Liver (tissue), 8 donors: ENCODE measurements at regions not wholly inside any gene's neighbourhood (a gene's known extent, or its start where the extent isn't known, plus 50 kb on each side); places are given as distances from the start of the nearest gene placed in this dataset.

Experiments
- DNase-seq: peaks from one replicate; pipeline ENCODE4 v3.0.0-alpha.2; 2017; ENCODE audit warnings: low spot score
- H3K27ac ChIP-seq, 2 donors: one replicate each; pipeline ENCODE4 v1.7.0; 2013; ENCODE audit warnings: inconsistent platforms in 2 of 2, low read length in 2 of 2, control low read depth in 1 of 2, low read depth in 1 of 2, mild to moderate bottlenecking in 1 of 2
- H3K27me3 ChIP-seq, 4 donors: one replicate each; pipeline versions ENCODE4 v1.6.1 to v1.7.0; 2013; ENCODE audit warnings: low read length in 3 of 4, inconsistent platforms in 1 of 4, mild to moderate bottlenecking in 1 of 4, moderate library complexity in 1 of 4; ENCODE audit not compliant: control insufficient read depth in 4 of 4, insufficient read depth in 4 of 4
- H3K36me3 ChIP-seq, 4 donors: one replicate each; pipeline versions ENCODE4 v1.6.1 to v1.7.0; 2013; ENCODE audit warnings: low read length in 3 of 4, mild to moderate bottlenecking in 3 of 4, low read depth in 1 of 4, moderate library complexity in 1 of 4; ENCODE audit not compliant: control insufficient read depth in 4 of 4, insufficient read depth in 3 of 4
- H3K4me1 ChIP-seq, 4 donors: one replicate each; pipeline versions ENCODE4 v1.6.1 to v1.7.0; 2013; ENCODE audit warnings: low read length in 3 of 4, mild to moderate bottlenecking in 3 of 4, moderate library complexity in 1 of 4; ENCODE audit not compliant: control insufficient read depth in 4 of 4, insufficient read depth in 4 of 4
- H3K4me3 ChIP-seq, 3 donors: one replicate each; pipeline versions ENCODE4 v1.6.1 to v1.7.0; 2013; ENCODE audit warnings: low read length in 3 of 3, control low read depth in 1 of 3, low read depth in 1 of 3, mild to moderate bottlenecking in 1 of 3
- H3K9ac ChIP-seq, 2 donors: one replicate each; pipeline ENCODE4 v1.7.0; 2013; ENCODE audit warnings: low read length in 2 of 2, mild to moderate bottlenecking in 2 of 2, moderate library complexity in 2 of 2, control low read depth in 1 of 2, low read depth in 1 of 2
- H3K9me3 ChIP-seq, 4 donors: one replicate each; pipeline versions ENCODE4 v1.6.1 to v1.7.0; 2013; ENCODE audit warnings: low read length in 3 of 4; ENCODE audit not compliant: control insufficient read depth in 4 of 4
- FOXA1 ChIP-seq: IDR thresholded peaks from 2 replicates; pipeline ENCODE4 v1.6.1; 2016; ENCODE audit warnings: antibody characterized with exemption
- FOXA2 ChIP-seq: IDR thresholded peaks from 2 replicates; pipeline ENCODE4 v1.6.1; 2016; ENCODE audit warnings: antibody characterized with exemption
- GABPA ChIP-seq, 2 donors: IDR thresholded peaks in 1 of 2; conservative IDR thresholded peaks in 1 of 2; 2 replicates each; pipeline ENCODE4 v1.6.1; 2016; ENCODE audit warnings: antibody characterized with exemption in 2 of 2, mild to moderate bottlenecking in 1 of 2, moderate library complexity in 1 of 2
- HNF4A ChIP-seq, 2 donors: conservative IDR thresholded peaks; 2 replicates each; pipeline ENCODE4 v1.6.1; 2016; ENCODE audit warnings: antibody characterized with exemption in 2 of 2, mild to moderate bottlenecking in 2 of 2
- HNF4G ChIP-seq: IDR thresholded peaks from 2 replicates; pipeline ENCODE4 v1.6.1; 2016; ENCODE audit warnings: antibody characterized with exemption
- JUND ChIP-seq, 2 donors: IDR thresholded peaks; 2 replicates each; pipeline ENCODE4 v1.6.1; 2016; ENCODE audit warnings: antibody characterized with exemption in 2 of 2
- RAD21 ChIP-seq, 2 donors: IDR thresholded peaks; 2 replicates each; pipeline ENCODE4 v1.6.1; 2016; ENCODE audit warnings: antibody characterized with exemption in 2 of 2, mild to moderate bottlenecking in 2 of 2
- RXRA ChIP-seq, 2 donors: IDR thresholded peaks; 2 replicates each; pipeline ENCODE4 v1.6.1; 2017 to 2018; ENCODE audit warnings: antibody characterized with exemption in 2 of 2, mild to moderate bottlenecking in 1 of 2
- SP1 ChIP-seq: IDR thresholded peaks from 2 replicates; pipeline ENCODE4 v1.6.1; 2018; ENCODE audit warnings: antibody characterized with exemption, mild to moderate bottlenecking
- TAF1 ChIP-seq: conservative IDR thresholded peaks from 2 replicates; pipeline ENCODE4 v1.6.1; 2016; ENCODE audit warnings: antibody characterized with exemption, mild to moderate bottlenecking
- YY1 ChIP-seq: IDR thresholded peaks from 2 replicates; pipeline ENCODE4 v1.6.1; 2016; ENCODE audit warnings: antibody characterized with exemption, mild to moderate bottlenecking
- WGBS: extraction: QIAGEN DNeasy Blood & Tissue Kit; methylation state at CpG from one replicate; pipeline ENCODE4 v1.1.7; 2013; 5-methylcytosine and 5-hydroxymethylcytosine counted together
- TF ChIP-seq, protein P1 (sequence below): IDR thresholded peaks from 2 replicates; pipeline ENCODE4 v1.6.1; 2016; ENCODE audit warnings: antibody characterized with exemption
- TF ChIP-seq, protein P2 (sequence below): IDR thresholded peaks from 2 replicates; pipeline ENCODE4 v1.6.1; 2016; ENCODE audit warnings: antibody characterized with exemption
- TF ChIP-seq, protein P3 (sequence below): fragments of 150-350 bp; IDR thresholded peaks from 2 replicates; pipeline ENCODE4 v1.5.1; 2017; ENCODE audit warnings: improper control_type of control experiment, low read depth, low read length; ENCODE audit not compliant: missing input control
- TF ChIP-seq, protein P4 (sequence below): IDR thresholded peaks from 2 replicates; pipeline ENCODE4 v1.6.1; 2016; ENCODE audit warnings: antibody characterized with exemption
- donor health status: healthy.
- donor health status: healthy.
- donor health status: healthy.
- donor health status: healthy.
- donor health status: healthy.

DNA sequence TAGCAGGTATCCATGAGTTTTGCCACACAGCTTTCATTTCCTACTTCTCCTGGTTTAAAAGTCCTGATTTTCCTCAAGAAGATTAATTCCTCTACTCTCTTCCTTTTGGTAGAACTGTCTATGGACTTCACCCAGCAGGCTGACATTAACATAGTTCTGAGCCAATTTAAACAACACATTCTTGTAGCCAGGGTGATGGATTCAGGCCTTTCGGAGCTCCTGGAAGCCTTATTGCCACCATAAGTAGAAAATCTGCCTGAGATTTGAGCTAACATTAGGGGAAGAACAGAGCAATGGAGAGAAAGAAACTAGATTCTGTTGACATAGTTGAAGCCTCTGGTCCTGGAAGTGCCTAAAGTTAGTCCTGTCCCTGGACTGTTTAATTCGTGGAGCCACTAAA lies 449.8 kb downstream of the TAFA4 start (continued):
- TF ChIP-seq HNF4A (conservative IDR thresholded peaks at IDR 0.05) (no peak), RXRA (IDR thresholded peaks at IDR 0.05) (no peak), FOXA2 (no peak)

DNA sequence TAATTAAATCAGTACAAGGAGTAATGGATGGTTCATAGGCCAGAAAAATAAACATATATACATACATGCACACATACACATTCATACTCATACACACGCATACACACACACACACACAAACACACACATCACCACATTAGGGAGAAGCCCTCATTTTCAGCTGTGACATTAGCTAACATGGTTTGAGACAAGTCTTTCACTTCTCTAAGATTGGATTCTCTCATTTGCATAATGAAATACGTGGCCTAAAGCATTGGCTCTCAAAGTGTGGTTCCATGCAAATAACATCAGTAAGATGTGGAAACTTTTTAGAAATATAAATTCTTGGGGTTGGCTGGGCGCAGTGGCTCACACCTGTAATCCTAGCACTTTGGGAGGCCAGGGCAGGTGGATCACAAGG lies 452.6 kb downstream of the TAFA4 start:
- Histone ChIP-seq H3K9ac (no peak overlapping the region), H3K36me3 (no peaks in the 10 kb centered on the region), H3K9me3 (no peaks in the 10 kb centered on the region), H3K27ac (no peak overlapping the region), H3K27me3 (no peaks in the 10 kb centered on the region), H3K4me3 (no peak overlapping the region), H3K4me1 (no peaks in the 10 kb centered on the region)
- TF ChIP-seq SP1, result no peak
- no peak for TF ChIP-seq JUND (IDR thresholded peaks at IDR 0.05)
- TF ChIP-seq, protein P1, sequence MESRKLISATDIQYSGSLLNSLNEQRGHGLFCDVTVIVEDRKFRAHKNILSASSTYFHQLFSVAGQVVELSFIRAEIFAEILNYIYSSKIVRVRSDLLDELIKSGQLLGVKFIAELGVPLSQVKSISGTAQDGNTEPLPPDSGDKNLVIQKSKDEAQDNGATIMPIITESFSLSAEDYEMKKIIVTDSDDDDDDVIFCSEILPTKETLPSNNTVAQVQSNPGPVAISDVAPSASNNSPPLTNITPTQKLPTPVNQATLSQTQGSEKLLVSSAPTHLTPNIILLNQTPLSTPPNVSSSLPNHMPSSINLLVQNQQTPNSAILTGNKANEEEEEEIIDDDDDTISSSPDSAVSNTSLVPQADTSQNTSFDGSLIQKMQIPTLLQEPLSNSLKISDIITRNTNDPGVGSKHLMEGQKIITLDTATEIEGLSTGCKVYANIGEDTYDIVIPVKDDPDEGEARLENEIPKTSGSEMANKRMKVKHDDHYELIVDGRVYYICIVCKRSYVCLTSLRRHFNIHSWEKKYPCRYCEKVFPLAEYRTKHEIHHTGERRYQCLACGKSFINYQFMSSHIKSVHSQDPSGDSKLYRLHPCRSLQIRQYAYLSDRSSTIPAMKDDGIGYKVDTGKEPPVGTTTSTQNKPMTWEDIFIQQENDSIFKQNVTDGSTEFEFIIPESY, result no peak
- TF ChIP-seq GABPA (IDR thresholded peaks at IDR 0.05 in 1 of 2, conservative IDR thresholded peaks at IDR 0.05 in 1 of 2), result no peak
- no peak for TF ChIP-seq YY1
- TF ChIP-seq, protein P2, sequence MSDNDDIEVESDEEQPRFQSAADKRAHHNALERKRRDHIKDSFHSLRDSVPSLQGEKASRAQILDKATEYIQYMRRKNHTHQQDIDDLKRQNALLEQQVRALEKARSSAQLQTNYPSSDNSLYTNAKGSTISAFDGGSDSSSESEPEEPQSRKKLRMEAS, result no peak
- no peak for TF ChIP-seq HNF4G
- TF ChIP-seq FOXA1, result no peak
- no peak for TF ChIP-seq TAF1
- no peak for TF ChIP-seq RAD21 (IDR thresholded peaks at IDR 0.05)
- DNase-seq, result no peak
- WGBS, result 86% methylated on average over 3 of the region's 3 CpGs

DNA sequence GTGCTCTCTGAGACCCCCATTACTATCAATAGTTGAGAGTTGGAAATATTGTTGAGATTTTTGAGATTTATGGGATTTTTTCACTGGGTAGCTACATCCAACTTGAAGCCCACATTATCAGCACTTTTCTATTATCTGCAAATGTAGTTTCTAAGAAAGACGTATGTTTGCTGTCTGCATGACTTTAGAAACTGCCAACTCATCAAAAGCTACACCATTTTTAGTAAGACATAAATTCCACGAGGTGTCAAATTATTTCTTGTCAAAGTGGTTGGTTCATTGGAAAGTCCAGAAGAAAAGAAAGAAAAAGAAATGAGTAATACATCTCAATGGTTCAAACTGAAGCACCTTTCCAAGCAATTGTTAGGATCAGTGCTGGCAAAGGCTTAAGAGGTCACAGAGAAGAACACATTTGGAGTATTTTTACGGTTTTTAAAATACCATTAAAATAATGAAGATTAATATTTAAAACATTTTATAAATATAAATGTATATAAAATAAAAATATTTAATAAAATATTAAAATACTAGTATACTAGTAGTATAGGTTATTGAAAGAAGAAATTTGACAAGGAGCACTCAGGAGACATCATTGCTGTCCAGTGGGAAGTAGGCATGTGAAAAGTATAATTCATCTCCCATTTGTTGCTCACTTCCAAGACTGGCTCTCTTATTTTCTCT lies 463.5 kb downstream of the TAFA4 start:
- Histone ChIP-seq H3K9me3 (no peaks in the 10 kb centered on the region), H3K27ac (no peak overlapping the region), H3K36me3 (no peaks in the 10 kb centered on the region), H3K9ac (no peak overlapping the region), H3K27me3 (no peaks in the 10 kb centered on the region), H3K4me3 (no peak overlapping the region), H3K4me1 (no peaks in the 10 kb centered on the region)
- 63% methylated on average over 3 of the region's 3 CpGs for WGBS
- no peak for DNase-seq
- no peak for TF ChIP-seq YY1
- no peak for TF ChIP-seq RAD21 (IDR thresholded peaks at IDR 0.05)
- TF ChIP-seq, protein P3, sequence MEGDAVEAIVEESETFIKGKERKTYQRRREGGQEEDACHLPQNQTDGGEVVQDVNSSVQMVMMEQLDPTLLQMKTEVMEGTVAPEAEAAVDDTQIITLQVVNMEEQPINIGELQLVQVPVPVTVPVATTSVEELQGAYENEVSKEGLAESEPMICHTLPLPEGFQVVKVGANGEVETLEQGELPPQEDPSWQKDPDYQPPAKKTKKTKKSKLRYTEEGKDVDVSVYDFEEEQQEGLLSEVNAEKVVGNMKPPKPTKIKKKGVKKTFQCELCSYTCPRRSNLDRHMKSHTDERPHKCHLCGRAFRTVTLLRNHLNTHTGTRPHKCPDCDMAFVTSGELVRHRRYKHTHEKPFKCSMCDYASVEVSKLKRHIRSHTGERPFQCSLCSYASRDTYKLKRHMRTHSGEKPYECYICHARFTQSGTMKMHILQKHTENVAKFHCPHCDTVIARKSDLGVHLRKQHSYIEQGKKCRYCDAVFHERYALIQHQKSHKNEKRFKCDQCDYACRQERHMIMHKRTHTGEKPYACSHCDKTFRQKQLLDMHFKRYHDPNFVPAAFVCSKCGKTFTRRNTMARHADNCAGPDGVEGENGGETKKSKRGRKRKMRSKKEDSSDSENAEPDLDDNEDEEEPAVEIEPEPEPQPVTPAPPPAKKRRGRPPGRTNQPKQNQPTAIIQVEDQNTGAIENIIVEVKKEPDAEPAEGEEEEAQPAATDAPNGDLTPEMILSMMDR, result no peak
- TF ChIP-seq HNF4G, result no peak
- TF ChIP-seq TAF1, result no peak
- no peak for TF ChIP-seq GABPA (IDR thresholded peaks at IDR 0.05 in 1 of 2, conservative IDR thresholded peaks at IDR 0.05 in 1 of 2)
- TF ChIP-seq, protein P2, result no peak
- TF ChIP-seq, protein P4, sequence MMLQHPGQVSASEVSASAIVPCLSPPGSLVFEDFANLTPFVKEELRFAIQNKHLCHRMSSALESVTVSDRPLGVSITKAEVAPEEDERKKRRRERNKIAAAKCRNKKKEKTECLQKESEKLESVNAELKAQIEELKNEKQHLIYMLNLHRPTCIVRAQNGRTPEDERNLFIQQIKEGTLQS, result no peak
- TF ChIP-seq JUND (IDR thresholded peaks at IDR 0.05), result no peak
- TF ChIP-seq FOXA2, result no peak
- TF ChIP-seq FOXA1, result no peak
